ENCODE measurements at regions not wholly inside any gene's neighbourhood (a gene's known extent, or its start where the extent isn't known, plus 50 kb on each side); places are given as distances from the start of the nearest gene placed in this dataset.

DNA sequence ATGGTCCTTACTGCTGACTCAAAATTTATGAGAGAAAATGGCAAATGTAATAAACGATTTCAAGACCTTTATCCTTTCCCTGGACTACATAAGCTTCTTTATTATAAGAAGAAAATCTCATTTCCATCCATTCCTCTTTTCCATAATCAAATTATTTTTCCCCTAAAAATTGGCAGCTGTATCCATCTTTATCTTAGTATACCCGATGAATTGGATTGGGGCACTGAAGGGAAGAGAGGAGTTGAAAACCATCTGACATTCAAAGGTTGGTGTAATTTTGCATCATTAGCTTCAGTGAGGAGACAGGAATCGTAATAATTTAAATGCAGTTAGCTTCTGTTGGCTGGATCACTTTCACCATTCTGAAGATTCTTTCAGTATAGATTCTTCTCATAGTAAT, 574.1 kb downstream of the XIRP2 start:
- no peak overlapping the region for H3K27ac ChIP-seq
- intact Hi-C loops (cut with DNase I; ENCODE audit: low total_unique reads) = no loop called here
- H3K4me1 ChIP-seq = no peaks in the 10 kb centered on the region
- ATAC-seq (no peak), DNase-seq (no peak)
- in situ Hi-C loops (cut with MboI; ENCODE audit: low sequenced_read_pairs in 4 of 4) = no loop called here
- no peak for TF ChIP-seq POLR2A (IDR thresholded peaks at IDR 0.05)
- H3K9me3 ChIP-seq = no peaks in the 10 kb centered on the region
- no peak overlapping the region for H3K4me3 ChIP-seq
- no peaks in the 10 kb centered on the region for H3K36me3 ChIP-seq
- H3K27me3 ChIP-seq = no peaks in the 10 kb centered on the region

- in situ Hi-C loops (cut with MboI; ENCODE audit: low sequenced_read_pairs in 4 of 4) (no loop called here), intact Hi-C loops (cut with DNase I; ENCODE audit: low total_unique reads) (no loop called here)
- TF ChIP-seq CTCF (IDR thresholded peaks at IDR 0.05 in 4 of 5, conservative IDR thresholded peaks at IDR 0.05 in 1 of 5) (no peak), POLR2A (IDR thresholded peaks at IDR 0.05) (no peak)
- Histone ChIP-seq H3K4me3 (no peak overlapping the region), H3K9me3 (peaks cover 0 to 13% (median 0%) of the 10 kb centered on the region in 3 donors), H3K4me1 (no peaks in the 10 kb centered on the region), H3K27me3 (no peaks in the 10 kb centered on the region), H3K36me3 (no peaks in the 10 kb centered on the region), H3K27ac (no peak overlapping the region)
- DNase-seq (no peak), ATAC-seq (no peak)
Measured at GRCh38 chr2:167454036-167454435, 565.8 kb downstream of the XIRP2 start.

- TF ChIP-seq CTCF (IDR thresholded peaks at IDR 0.05 in 4 of 5, conservative IDR thresholded peaks at IDR 0.05 in 1 of 5) (no peak), POLR2A (IDR thresholded peaks at IDR 0.05) (no peak)
- Histone ChIP-seq H3K4me3 (no peak overlapping the region), H3K36me3 (no peaks in the 10 kb centered on the region), H3K9me3 (peaks cover 0 to 13% (median 0%) of the 10 kb centered on the region in 3 donors), H3K4me1 (no peaks in the 10 kb centered on the region), H3K27me3 (no peaks in the 10 kb centered on the region), H3K27ac (no peak overlapping the region)
- intact Hi-C loops (cut with DNase I; ENCODE audit: low total_unique reads) (no loop called here), in situ Hi-C loops (cut with MboI; ENCODE audit: low sequenced_read_pairs in 4 of 4) (no loop called here)
- ATAC-seq (no peak), DNase-seq (no peak)
Measured at GRCh38 chr2:167451496-167452289, 563.4 kb downstream of the XIRP2 start.

DNA sequence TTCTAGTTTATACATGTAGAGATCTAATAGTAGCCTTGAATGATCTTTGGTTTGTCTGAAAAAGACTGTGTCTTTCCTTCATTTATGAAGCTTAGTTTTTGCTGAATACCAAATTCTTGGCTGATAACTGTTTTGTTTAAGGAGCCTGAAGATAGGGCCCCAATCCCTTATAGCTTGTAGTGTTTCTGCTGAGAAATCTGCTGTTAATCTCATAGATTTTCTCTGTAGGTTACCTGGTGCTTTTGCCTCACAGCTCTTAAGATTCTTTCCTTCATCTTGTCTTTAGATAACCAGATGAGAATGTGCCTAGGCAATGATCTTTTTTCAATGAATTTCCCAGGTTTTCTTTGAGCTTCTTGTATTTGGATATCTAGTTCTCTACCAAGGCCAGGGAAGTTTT, 562.1 kb downstream of the XIRP2 start:
- in situ Hi-C loops (cut with MboI; ENCODE audit: low sequenced_read_pairs in 4 of 4) = no loop called here
- no peak for ATAC-seq
- DNase-seq = no peak
- Histone ChIP-seq H3K4me3 (no peak overlapping the region), H3K27me3 (no peaks in the 10 kb centered on the region), H3K9me3 (peaks cover 0 to 13% (median 0%) of the 10 kb centered on the region in 3 donors), H3K4me1 (no peaks in the 10 kb centered on the region), H3K27ac (no peak overlapping the region), H3K36me3 (no peaks in the 10 kb centered on the region)
- intact Hi-C loops (cut with DNase I; ENCODE audit: low total_unique reads) = no loop called here
- TF ChIP-seq POLR2A (IDR thresholded peaks at IDR 0.05) (no peak), CTCF (IDR thresholded peaks at IDR 0.05 in 4 of 5, conservative IDR thresholded peaks at IDR 0.05 in 1 of 5) (no peak)

DNA sequence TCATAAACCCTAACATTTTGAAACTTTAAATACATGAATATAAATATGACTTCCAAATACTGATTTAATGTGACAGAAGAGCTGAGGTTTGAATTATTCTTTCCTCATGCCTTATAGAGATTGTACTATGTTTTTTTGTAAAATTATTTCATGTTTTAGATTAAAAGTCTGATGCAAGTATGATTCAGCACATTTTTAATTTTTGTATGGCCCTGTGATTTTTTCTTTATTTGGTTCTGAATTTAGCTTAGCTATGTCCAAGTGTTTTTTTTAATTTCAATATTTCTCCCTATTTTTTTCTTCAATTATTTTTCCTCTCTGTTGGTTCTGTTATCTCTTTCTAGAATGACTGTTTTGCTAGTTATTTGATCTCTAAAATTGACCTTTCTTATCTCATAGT, 552.1 kb downstream of the XIRP2 start:
- Histone ChIP-seq H3K4me1 (no peaks in the 10 kb centered on the region), H3K9me3 (no peaks in the 10 kb centered on the region), H3K4me3 (no peak overlapping the region), H3K36me3 (no peaks in the 10 kb centered on the region), H3K27ac (no peak overlapping the region), H3K27me3 (no peaks in the 10 kb centered on the region)
- DNase-seq (no peak), ATAC-seq (no peak)
- TF ChIP-seq POLR2A (IDR thresholded peaks at IDR 0.05) (no peak), CTCF (IDR thresholded peaks at IDR 0.05 in 4 of 5, conservative IDR thresholded peaks at IDR 0.05 in 1 of 5) (no peak)
- in situ Hi-C loops (cut with MboI; ENCODE audit: low sequenced_read_pairs in 4 of 4) = no loop called here
- intact Hi-C loops (cut with DNase I; ENCODE audit: low total_unique reads) = no loop called here

All from gastrocnemius medialis (tissue), 4 donors.